Stomach (tissue), 4 donors: ENCODE measurements at regions not wholly inside any gene's neighbourhood (a gene's known extent, or its start where the extent isn't known, plus 50 kb on each side); places are given as distances from the start of the nearest gene placed in this dataset.

Source experiments
- CTCF ChIP-seq, 7 experiments: fragments of 450-650 bp in 4 of 7; fragments of 200-600 bp in 3 of 7; sonication (generic) in 3 of 7; IDR thresholded peaks; one replicate each; pipeline ENCODE4 v1.5.1; 2016 to 2019; ENCODE audit warnings: antibody characterized with exemption in 7 of 7, control low read depth in 2 of 7, mild to moderate bottlenecking in 1 of 7
- EP300 ChIP-seq: sonication (generic); formaldehyde crosslinking; IDR thresholded peaks from one replicate; pipeline ENCODE4 v1.6.1; 2017; ENCODE audit warnings: antibody characterized with exemption
- POLR2A ChIP-seq, 4 donors: fragments of 450-650 bp; IDR thresholded peaks; one replicate each; pipeline ENCODE4 v1.6.1; 2016; ENCODE audit warnings: antibody characterized with exemption in 4 of 4, control low read depth in 2 of 4, mild to moderate bottlenecking in 1 of 4, moderate library complexity in 1 of 4
- POLR2AphosphoS5 ChIP-seq, 3 donors: sonication (generic); formaldehyde crosslinking; IDR thresholded peaks; one replicate each; pipeline ENCODE4 v1.6.1; 2016; ENCODE audit warnings: antibody characterized with exemption in 3 of 3

GRCh38 chr16:55017321-55017720 lies 86.7 kb downstream of the IRX5 start:
- TF ChIP-seq EP300: no peak
- no peak for TF ChIP-seq CTCF (IDR thresholded peaks at IDR 0.05)
- TF ChIP-seq POLR2A (IDR thresholded peaks at IDR 0.05): no peak
- TF ChIP-seq POLR2AphosphoS5 (IDR thresholded peaks at IDR 0.05): no peak
